ENCODE measurements at regions not wholly inside any gene's neighbourhood (a gene's known extent, or its start where the extent isn't known, plus 50 kb on each side); places are given as distances from the start of the nearest gene placed in this dataset.

DNA sequence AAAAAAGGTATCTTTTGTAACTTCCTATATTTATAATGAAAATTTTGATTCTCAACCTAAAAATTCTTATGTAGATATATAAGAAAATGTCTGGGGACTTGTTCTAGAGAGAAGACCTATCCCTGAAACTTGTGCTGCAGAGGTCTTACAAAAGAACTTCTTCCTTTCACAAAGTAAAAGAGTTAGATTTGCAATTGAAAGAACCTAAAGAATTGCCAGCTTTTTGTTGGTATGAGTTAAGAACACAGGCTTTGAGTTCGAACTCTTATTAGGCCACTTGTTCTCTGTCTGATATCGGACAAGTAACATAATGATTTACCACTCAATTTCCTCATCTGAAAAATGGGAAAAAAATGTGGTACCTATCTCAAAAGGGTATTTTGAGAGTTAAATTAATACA, 162.0 kb upstream of the LAMA2 start:
- WGBS: 72% methylated on average over 2 of the region's 2 CpGs
- DNase-seq (ENCODE audit: low spot score): no peak

DNA sequence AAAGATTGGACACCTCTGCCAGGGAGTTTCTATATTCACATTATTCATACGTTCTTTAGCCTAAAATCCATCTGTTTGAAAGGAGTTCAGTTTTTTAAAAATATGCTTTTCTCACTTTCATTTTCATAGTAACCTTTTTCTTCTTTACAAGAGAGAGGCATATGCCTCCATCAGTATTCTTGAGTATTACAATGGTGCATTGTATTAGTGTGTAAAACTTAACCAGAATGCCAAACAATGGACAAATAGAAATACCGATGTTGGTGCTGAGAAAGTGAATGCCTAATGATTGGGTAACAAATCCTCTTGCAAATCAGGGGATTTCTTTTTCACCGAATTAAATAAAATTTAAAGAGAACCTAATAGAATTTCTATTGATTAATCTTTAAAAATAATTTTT, 163.2 kb upstream of the LAMA2 start:
- Histone ChIP-seq H3K36me3 (ENCODE audit: control insufficient read depth in 4 of 4, insufficient read depth in 3 of 4, low read depth in 1 of 4, low read length in 3 of 4) (no peaks in the 10 kb centered on the region), H3K9ac (ENCODE audit: low read depth in 1 of 2, low read length in 2 of 2) (no peak overlapping the region), H3K4me3 (ENCODE audit: low read depth in 1 of 3, low read length in 3 of 3) (no peak overlapping the region), H3K27me3 (ENCODE audit: control insufficient read depth in 4 of 4, insufficient read depth in 4 of 4, low read length in 3 of 4) (peaks cover 0 to 13% (median 0%) of the 10 kb centered on the region in 4 donors), H3K9me3 (ENCODE audit: control insufficient read depth in 4 of 4, low read length in 3 of 4) (no peaks in the 10 kb centered on the region), H3K27ac (ENCODE audit: low read depth in 1 of 2, low read length in 2 of 2) (no peak overlapping the region), H3K4me1 (ENCODE audit: control insufficient read depth in 4 of 4, insufficient read depth in 4 of 4, low read length in 3 of 4) (no peaks in the 10 kb centered on the region)
- TF ChIP-seq, protein P1, sequence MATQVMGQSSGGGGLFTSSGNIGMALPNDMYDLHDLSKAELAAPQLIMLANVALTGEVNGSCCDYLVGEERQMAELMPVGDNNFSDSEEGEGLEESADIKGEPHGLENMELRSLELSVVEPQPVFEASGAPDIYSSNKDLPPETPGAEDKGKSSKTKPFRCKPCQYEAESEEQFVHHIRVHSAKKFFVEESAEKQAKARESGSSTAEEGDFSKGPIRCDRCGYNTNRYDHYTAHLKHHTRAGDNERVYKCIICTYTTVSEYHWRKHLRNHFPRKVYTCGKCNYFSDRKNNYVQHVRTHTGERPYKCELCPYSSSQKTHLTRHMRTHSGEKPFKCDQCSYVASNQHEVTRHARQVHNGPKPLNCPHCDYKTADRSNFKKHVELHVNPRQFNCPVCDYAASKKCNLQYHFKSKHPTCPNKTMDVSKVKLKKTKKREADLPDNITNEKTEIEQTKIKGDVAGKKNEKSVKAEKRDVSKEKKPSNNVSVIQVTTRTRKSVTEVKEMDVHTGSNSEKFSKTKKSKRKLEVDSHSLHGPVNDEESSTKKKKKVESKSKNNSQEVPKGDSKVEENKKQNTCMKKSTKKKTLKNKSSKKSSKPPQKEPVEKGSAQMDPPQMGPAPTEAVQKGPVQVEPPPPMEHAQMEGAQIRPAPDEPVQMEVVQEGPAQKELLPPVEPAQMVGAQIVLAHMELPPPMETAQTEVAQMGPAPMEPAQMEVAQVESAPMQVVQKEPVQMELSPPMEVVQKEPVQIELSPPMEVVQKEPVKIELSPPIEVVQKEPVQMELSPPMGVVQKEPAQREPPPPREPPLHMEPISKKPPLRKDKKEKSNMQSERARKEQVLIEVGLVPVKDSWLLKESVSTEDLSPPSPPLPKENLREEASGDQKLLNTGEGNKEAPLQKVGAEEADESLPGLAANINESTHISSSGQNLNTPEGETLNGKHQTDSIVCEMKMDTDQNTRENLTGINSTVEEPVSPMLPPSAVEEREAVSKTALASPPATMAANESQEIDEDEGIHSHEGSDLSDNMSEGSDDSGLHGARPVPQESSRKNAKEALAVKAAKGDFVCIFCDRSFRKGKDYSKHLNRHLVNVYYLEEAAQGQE (IDR thresholded peaks at IDR 0.05): no peak
- TF ChIP-seq GABPA (IDR thresholded peaks at IDR 0.05 in 1 of 2, conservative IDR thresholded peaks at IDR 0.05 in 1 of 2) (no peak), HNF4G (IDR thresholded peaks at IDR 0.05) (no peak), NR2F2 (IDR thresholded peaks at IDR 0.05) (no peak), JUND (IDR thresholded peaks at IDR 0.05) (no peak), RXRA (IDR thresholded peaks at IDR 0.05) (no peak), MAX (IDR thresholded peaks at IDR 0.05) (no peak), TAF1 (conservative IDR thresholded peaks at IDR 0.05) (no peak), RAD21 (IDR thresholded peaks at IDR 0.05) (no peak), SP1 (IDR thresholded peaks at IDR 0.05) (no peak), EGR1 (IDR thresholded peaks at IDR 0.05; ENCODE audit: low read depth in 2 of 2) (no peak), FOXA2 (IDR thresholded peaks at IDR 0.05) (no peak)
- TF ChIP-seq, protein P2, sequence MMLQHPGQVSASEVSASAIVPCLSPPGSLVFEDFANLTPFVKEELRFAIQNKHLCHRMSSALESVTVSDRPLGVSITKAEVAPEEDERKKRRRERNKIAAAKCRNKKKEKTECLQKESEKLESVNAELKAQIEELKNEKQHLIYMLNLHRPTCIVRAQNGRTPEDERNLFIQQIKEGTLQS (IDR thresholded peaks at IDR 0.05): no peak
- 81% methylated on average over 3 of the region's 3 CpGs for WGBS
- no peak for DNase-seq (ENCODE audit: low spot score)

More for the DNA sequence above, 162.0 kb upstream of the LAMA2 start:
- TF ChIP-seq FOXA2 (IDR thresholded peaks at IDR 0.05) (no peak), TAF1 (conservative IDR thresholded peaks at IDR 0.05) (no peak), FOXA1 (IDR thresholded peaks at IDR 0.05) (no peak), NR2F2 (IDR thresholded peaks at IDR 0.05) (no peak), SP1 (IDR thresholded peaks at IDR 0.05) (no peak), EGR1 (IDR thresholded peaks at IDR 0.05; ENCODE audit: low read depth in 2 of 2) (no peak), JUND (IDR thresholded peaks at IDR 0.05) (no peak)
- TF ChIP-seq, protein P3, sequence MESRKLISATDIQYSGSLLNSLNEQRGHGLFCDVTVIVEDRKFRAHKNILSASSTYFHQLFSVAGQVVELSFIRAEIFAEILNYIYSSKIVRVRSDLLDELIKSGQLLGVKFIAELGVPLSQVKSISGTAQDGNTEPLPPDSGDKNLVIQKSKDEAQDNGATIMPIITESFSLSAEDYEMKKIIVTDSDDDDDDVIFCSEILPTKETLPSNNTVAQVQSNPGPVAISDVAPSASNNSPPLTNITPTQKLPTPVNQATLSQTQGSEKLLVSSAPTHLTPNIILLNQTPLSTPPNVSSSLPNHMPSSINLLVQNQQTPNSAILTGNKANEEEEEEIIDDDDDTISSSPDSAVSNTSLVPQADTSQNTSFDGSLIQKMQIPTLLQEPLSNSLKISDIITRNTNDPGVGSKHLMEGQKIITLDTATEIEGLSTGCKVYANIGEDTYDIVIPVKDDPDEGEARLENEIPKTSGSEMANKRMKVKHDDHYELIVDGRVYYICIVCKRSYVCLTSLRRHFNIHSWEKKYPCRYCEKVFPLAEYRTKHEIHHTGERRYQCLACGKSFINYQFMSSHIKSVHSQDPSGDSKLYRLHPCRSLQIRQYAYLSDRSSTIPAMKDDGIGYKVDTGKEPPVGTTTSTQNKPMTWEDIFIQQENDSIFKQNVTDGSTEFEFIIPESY (IDR thresholded peaks at IDR 0.05): no peak
- TF ChIP-seq, protein P2 (IDR thresholded peaks at IDR 0.05): no peak
- TF ChIP-seq, protein P1 (IDR thresholded peaks at IDR 0.05): no peak
- Histone ChIP-seq H3K4me1 (ENCODE audit: control insufficient read depth in 4 of 4, insufficient read depth in 4 of 4, low read length in 3 of 4) (no peaks in the 10 kb centered on the region), H3K27ac (ENCODE audit: low read depth in 1 of 2, low read length in 2 of 2) (no peak overlapping the region), H3K27me3 (ENCODE audit: control insufficient read depth in 4 of 4, insufficient read depth in 4 of 4, low read length in 3 of 4) (peaks cover 0 to 9% (median 0%) of the 10 kb centered on the region in 4 donors), H3K4me3 (ENCODE audit: low read depth in 1 of 3, low read length in 3 of 3) (no peak overlapping the region), H3K9me3 (ENCODE audit: control insufficient read depth in 4 of 4, low read length in 3 of 4) (no peaks in the 10 kb centered on the region), H3K36me3 (ENCODE audit: control insufficient read depth in 4 of 4, insufficient read depth in 3 of 4, low read depth in 1 of 4, low read length in 3 of 4) (no peaks in the 10 kb centered on the region), H3K9ac (ENCODE audit: low read depth in 1 of 2, low read length in 2 of 2) (no peak overlapping the region)

All from liver (tissue), 7 donors.